ENCODE measurements at regions not wholly inside any gene's neighbourhood (a gene's known extent, or its start where the extent isn't known, plus 50 kb on each side); places are given as distances from the start of the nearest gene placed in this dataset.
"Not testable (repeated sequence)": the region's sequence is repeated elsewhere in the genome, so short reads cannot be mapped to it uniquely, and the experiment has no call there.

GRCh38 chr4:22595684-22596083 lies 79.8 kb upstream of the ADGRA3 start:
- no peak for DNase-seq

DNA sequence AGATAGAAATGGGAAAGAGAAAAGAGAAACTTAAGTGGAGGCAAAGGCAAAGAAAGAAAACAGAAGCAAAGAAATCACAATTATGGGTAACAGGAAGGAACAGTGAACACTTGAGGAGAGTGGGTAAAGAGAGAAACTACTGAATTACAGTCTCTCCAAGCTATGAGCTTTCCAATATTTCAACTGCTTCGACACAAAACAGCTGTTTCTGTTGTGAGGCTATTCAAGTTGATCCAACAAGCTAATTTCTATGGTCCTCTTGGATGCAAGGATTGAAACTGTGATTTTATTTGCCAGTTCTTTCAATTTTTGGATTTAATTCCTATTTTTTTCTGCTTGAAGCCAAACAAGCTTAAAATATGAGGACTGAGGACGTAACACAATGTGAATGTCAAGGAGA lies 80.5 kb upstream of the ADGRA3 start:
- Histone ChIP-seq H3K9me3 (ENCODE audit: low read length) (no peaks in the 10 kb centered on the region), H3K4me2 (ENCODE audit: low read length) (no peak overlapping the region), H4K20me1 (ENCODE audit: low read length) (no peaks in the 10 kb centered on the region), H3K4me3 (ENCODE audit: low read length) (no peak overlapping the region), H3K36me3 (ENCODE audit: low read depth, low read length) (no peaks in the 10 kb centered on the region), H3K4me1 (ENCODE audit: insufficient read depth, low read length) (no peaks in the 10 kb centered on the region), H3K9me2 (replicated peaks; ENCODE audit: low read length) (no peaks in the 10 kb centered on the region), H3K79me2 (ENCODE audit: low read length) (no peaks in the 10 kb centered on the region), H3K27me3 (ENCODE audit: low read length) (no peaks in the 10 kb centered on the region), H3K27ac (ENCODE audit: low read length) (no peak overlapping the region), H3F3A (ENCODE audit: low read length, unreplicated experiment) (no peaks in the 10 kb centered on the region), H2AFZ (ENCODE audit: low read length) (no peak overlapping the region), H3K9ac (ENCODE audit: low read length) (no peak overlapping the region)
- TF ChIP-seq EZH2phosphoT487 (IDR thresholded peaks at IDR 0.05; ENCODE audit: borderline replicate concordance, low read length) (no peak), EZH2 (IDR thresholded peaks at IDR 0.05; ENCODE audit: low read length, unreplicated experiment) (no peak)
- TF ChIP-seq, protein P1, sequence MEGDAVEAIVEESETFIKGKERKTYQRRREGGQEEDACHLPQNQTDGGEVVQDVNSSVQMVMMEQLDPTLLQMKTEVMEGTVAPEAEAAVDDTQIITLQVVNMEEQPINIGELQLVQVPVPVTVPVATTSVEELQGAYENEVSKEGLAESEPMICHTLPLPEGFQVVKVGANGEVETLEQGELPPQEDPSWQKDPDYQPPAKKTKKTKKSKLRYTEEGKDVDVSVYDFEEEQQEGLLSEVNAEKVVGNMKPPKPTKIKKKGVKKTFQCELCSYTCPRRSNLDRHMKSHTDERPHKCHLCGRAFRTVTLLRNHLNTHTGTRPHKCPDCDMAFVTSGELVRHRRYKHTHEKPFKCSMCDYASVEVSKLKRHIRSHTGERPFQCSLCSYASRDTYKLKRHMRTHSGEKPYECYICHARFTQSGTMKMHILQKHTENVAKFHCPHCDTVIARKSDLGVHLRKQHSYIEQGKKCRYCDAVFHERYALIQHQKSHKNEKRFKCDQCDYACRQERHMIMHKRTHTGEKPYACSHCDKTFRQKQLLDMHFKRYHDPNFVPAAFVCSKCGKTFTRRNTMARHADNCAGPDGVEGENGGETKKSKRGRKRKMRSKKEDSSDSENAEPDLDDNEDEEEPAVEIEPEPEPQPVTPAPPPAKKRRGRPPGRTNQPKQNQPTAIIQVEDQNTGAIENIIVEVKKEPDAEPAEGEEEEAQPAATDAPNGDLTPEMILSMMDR (conservative IDR thresholded peaks at IDR 0.05; ENCODE audit: low read depth, low read length) = no peak
- no peak for ATAC-seq
- no TSS peak for BruUV-seq (replicated peaks)
- no peak for DNase-seq
- intact Hi-C loops (cut with micrococcal nuclease) = no loop called here
- CTCF ChIA-PET = no interaction called here
- POLR2A ChIA-PET (ENCODE audit: unreplicated experiment) = no interaction called here

More at GRCh38 chr4:22595684-22596083, 79.8 kb upstream of the ADGRA3 start:
- H3K79me2 ChIP-seq (ENCODE audit: low read length) = no peaks in the 10 kb centered on the region
- no peaks in the 10 kb centered on the region for H3F3A ChIP-seq (ENCODE audit: low read length, unreplicated experiment)
- no peak overlapping the region for H3K27ac ChIP-seq (ENCODE audit: low read length)
- H3K4me3 ChIP-seq (ENCODE audit: low read length) = no peak overlapping the region
- BruUV-seq (replicated peaks) = no TSS peak
- no peak overlapping the region for H3K4me2 ChIP-seq (ENCODE audit: low read length)
- H3K27me3 ChIP-seq (ENCODE audit: low read length) = no peaks in the 10 kb centered on the region
- CTCF ChIA-PET = no interaction called here
- TF ChIP-seq, protein P1 (conservative IDR thresholded peaks at IDR 0.05; ENCODE audit: low read depth, low read length) = no peak
- TF ChIP-seq EZH2 (IDR thresholded peaks at IDR 0.05; ENCODE audit: low read length, unreplicated experiment) (no peak), EZH2phosphoT487 (IDR thresholded peaks at IDR 0.05; ENCODE audit: borderline replicate concordance, low read length) (no peak)
- no peaks in the 10 kb centered on the region for H3K9me2 ChIP-seq (replicated peaks; ENCODE audit: low read length)
- H3K9ac ChIP-seq (ENCODE audit: low read length) = no peak overlapping the region
- H3K4me1 ChIP-seq (ENCODE audit: insufficient read depth, low read length) = no peaks in the 10 kb centered on the region
- intact Hi-C loops (cut with micrococcal nuclease) = no loop called here
- H3K9me3 ChIP-seq (ENCODE audit: low read length) = no peaks in the 10 kb centered on the region
- no peak overlapping the region for H2AFZ ChIP-seq (ENCODE audit: low read length)
- no peaks in the 10 kb centered on the region for H3K36me3 ChIP-seq (ENCODE audit: low read depth, low read length)
- no peak for ATAC-seq
- POLR2A ChIA-PET (ENCODE audit: unreplicated experiment) = no interaction called here
- no peaks in the 10 kb centered on the region for H4K20me1 ChIP-seq (ENCODE audit: low read length)

DNA sequence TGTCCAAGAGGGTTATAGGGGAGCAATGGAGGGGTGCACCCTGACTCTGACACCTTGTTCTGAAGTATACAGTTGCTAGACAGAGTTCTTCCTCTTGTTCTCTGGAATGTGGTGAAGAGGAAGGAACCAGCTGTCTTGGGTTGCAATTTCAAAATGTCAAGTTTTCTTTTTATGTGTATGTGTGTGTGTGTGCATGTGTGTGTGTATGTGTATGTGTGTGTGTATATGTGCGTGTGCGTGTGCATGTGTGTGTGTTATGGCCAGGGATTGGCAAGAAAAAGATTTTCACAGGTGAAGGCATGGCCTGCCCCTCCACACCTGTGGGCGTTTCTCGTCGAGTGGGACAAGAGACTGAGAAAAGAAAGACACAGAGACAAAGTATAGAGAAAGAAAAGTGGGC lies 81.6 kb upstream of the ADGRA3 start:
- Histone ChIP-seq H3K9me3 (ENCODE audit: low read length) (no peaks in the 10 kb centered on the region), H3K79me2 (ENCODE audit: low read length) (no peaks in the 10 kb centered on the region), H4K20me1 (ENCODE audit: low read length) (no peaks in the 10 kb centered on the region), H3K36me3 (ENCODE audit: low read depth, low read length) (no peaks in the 10 kb centered on the region), H3K4me2 (ENCODE audit: low read length) (no peak overlapping the region), H3K4me1 (ENCODE audit: insufficient read depth, low read length) (no peaks in the 10 kb centered on the region), H3K27me3 (ENCODE audit: low read length) (no peaks in the 10 kb centered on the region), H3K9me2 (replicated peaks; ENCODE audit: low read length) (no peaks in the 10 kb centered on the region), H3K27ac (ENCODE audit: low read length) (no peak overlapping the region), H2AFZ (ENCODE audit: low read length) (no peak overlapping the region), H3K4me3 (ENCODE audit: low read length) (no peak overlapping the region), H3F3A (ENCODE audit: low read length, unreplicated experiment) (no peaks in the 10 kb centered on the region), H3K9ac (ENCODE audit: low read length) (no peak overlapping the region)
- TF ChIP-seq EZH2 (IDR thresholded peaks at IDR 0.05; ENCODE audit: low read length, unreplicated experiment) = no peak
- no peak for TF ChIP-seq EZH2phosphoT487 (IDR thresholded peaks at IDR 0.05; ENCODE audit: borderline replicate concordance, low read length)
- TF ChIP-seq, protein P1 (conservative IDR thresholded peaks at IDR 0.05; ENCODE audit: low read depth, low read length) = no peak
- CTCF ChIA-PET = no interaction called here
- ATAC-seq (no peak), DNase-seq (no peak)
- POLR2A ChIA-PET (ENCODE audit: unreplicated experiment) = no interaction called here
- BruUV-seq (replicated peaks) = no TSS peak
- intact Hi-C loops (cut with micrococcal nuclease) = no loop called here

DNA sequence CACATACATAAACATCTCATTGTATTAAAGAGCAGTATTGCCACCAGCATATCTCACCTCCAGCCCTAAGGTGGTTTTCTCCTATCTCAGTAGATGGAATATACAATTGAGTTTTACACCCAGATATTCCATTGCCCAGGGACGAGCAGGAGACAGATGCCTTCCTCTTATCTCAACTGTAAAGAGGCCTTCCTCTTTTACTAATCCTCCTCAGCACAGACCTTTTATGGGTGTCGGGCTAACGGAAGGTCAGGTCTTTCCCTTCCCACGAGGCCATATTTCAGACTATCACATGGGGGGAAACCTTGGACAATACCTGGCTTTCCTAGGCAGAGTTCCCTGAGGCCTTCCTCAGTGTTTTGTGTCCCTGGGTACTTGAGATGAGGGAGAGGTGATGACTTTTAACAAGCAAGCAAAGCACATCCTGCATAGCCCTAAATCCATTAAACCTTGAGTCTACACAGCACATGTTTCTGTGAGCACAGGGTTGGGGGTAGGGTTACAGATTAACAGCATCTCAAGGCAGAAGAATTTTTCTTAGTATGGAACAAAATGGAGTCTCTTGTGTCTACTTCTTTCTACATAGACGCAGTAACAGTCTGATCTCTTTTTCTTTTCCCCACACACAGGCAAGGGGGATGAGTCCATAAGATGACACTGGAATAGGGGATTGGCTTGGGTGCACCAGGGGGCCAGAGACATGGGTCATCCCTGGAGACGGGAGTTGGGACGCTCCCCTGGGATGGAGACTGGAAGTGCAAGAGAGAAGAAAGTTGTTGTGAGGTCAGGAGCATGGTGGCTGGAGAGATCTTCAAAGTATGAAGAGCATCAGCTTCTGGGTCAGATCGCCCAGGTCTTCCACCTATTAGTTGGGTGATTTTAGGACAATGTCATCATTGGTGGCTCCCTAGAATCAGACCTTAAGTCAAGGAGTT lies 82.5 kb upstream of the ADGRA3 start:
- H3K4me2 ChIP-seq (ENCODE audit: low read length); H3F3A ChIP-seq (ENCODE audit: low read length, unreplicated experiment); DNase-seq; H4K20me1 ChIP-seq (ENCODE audit: low read length); H2AFZ ChIP-seq (ENCODE audit: low read length); CTCF ChIA-PET; H3K27me3 ChIP-seq (ENCODE audit: low read length); ATAC-seq; H3K27ac ChIP-seq (ENCODE audit: low read length); H3K36me3 ChIP-seq (ENCODE audit: low read depth, low read length); H3K9me3 ChIP-seq (ENCODE audit: low read length); POLR2A ChIA-PET (ENCODE audit: unreplicated experiment); intact Hi-C loops (cut with micrococcal nuclease); H3K4me3 ChIP-seq (ENCODE audit: low read length); BruUV-seq (replicated peaks); H3K9me2 ChIP-seq (replicated peaks; ENCODE audit: low read length); H3K4me1 ChIP-seq (ENCODE audit: insufficient read depth, low read length); H3K9ac ChIP-seq (ENCODE audit: low read length); H3K79me2 ChIP-seq (ENCODE audit: low read length): not testable (repeated sequence)

Data from PC-3 (cell line).